GM19397 (cell line): ENCODE measurements at regions not wholly inside any gene's neighbourhood (a gene's known extent, or its start where the extent isn't known, plus 50 kb on each side); places are given as distances from the start of the nearest gene placed in this dataset.

ENCODE experiments used
- ATAC-seq: cut with Tn5 transposase; IDR thresholded peaks from one replicate; pipeline ENCODE4 v1.9.1; 2021; ENCODE audit warnings: mild to moderate bottlenecking, moderate library complexity; ENCODE audit not compliant: unreplicated experiment

- no peak for ATAC-seq
Measured at GRCh38 chr6:6704103-6705060, 115.9 kb downstream of the LY86 start.

- ATAC-seq: no peak
Measured at GRCh38 chr6:6705061-6705425, 116.5 kb downstream of the LY86 start.

GRCh38 chr6:6705915-6706675 is 117.6 kb downstream of the LY86 start:
- no peak for ATAC-seq

GRCh38 chr6:6707143-6707542 is 118.6 kb downstream of the LY86 start:
- no peak for ATAC-seq

- no peak for ATAC-seq
Measured at GRCh38 chr6:6709106-6709505, 120.6 kb downstream of the LY86 start.

GRCh38 chr6:6711031-6711785 is 122.7 kb downstream of the LY86 start:
- no peak for ATAC-seq

GRCh38 chr6:6711832-6712448 is 123.4 kb downstream of the LY86 start:
- no peak for ATAC-seq

- no peak for ATAC-seq
Measured at GRCh38 chr6:6712449-6713403, 124.2 kb downstream of the LY86 start.

- no peak for ATAC-seq
Measured at GRCh38 chr6:6713657-6714056, 125.1 kb downstream of the LY86 start.

GRCh38 chr6:6714118-6714897 is 125.8 kb downstream of the LY86 start:
- no peak for ATAC-seq

GRCh38 chr6:6714953-6715352 is 126.4 kb downstream of the LY86 start:
- ATAC-seq: no peak

- ATAC-seq: no peak
Measured at GRCh38 chr6:6715465-6715864, 126.9 kb downstream of the LY86 start.

- no peak for ATAC-seq
Measured at GRCh38 chr6:6716998-6717763, 128.7 kb downstream of the LY86 start.

- ATAC-seq: no peak
Measured at GRCh38 chr6:6717953-6718352, 129.4 kb downstream of the LY86 start.

- ATAC-seq: no peak
Measured at GRCh38 chr6:6721606-6722005, 133.1 kb downstream of the LY86 start.

- ATAC-seq: no peak
Measured at GRCh38 chr6:6722195-6722594, 133.7 kb downstream of the LY86 start.

- no peak for ATAC-seq
Measured at GRCh38 chr6:6723361-6723760, 134.8 kb downstream of the LY86 start.

GRCh38 chr6:6723921-6724538 is 135.5 kb downstream of the LY86 start:
- no peak for ATAC-seq
